Thoracic aorta (tissue), 2 donors: ENCODE measurements at regions not wholly inside any gene's neighbourhood (a gene's known extent, or its start where the extent isn't known, plus 50 kb on each side); places are given as distances from the start of the nearest gene placed in this dataset.

Experiments used
- ATAC-seq: fragments of 150-250 bp; one replicate; pipeline ENCODE4 v1.8.0; 2017; ENCODE audit warnings: low read depth; ENCODE audit not compliant: insufficient number of reproducible peaks, low FRiP score
- DNase-seq: peaks from one replicate; pipeline ENCODE4 v3.0.0-alpha.2; 2020; ENCODE audit warnings: low spot score
- H3K27ac ChIP-seq, 2 donors: fragments of 200-600 bp; sonication (generic); 1 replicate in 1 of 2; 2 replicates in 1 of 2; pipeline ENCODE4 v1.5.1; 2016; ENCODE audit warnings: mild to moderate bottlenecking in 2 of 2, moderate library complexity in 2 of 2
- H3K27me3 ChIP-seq: fragments of 200-600 bp; sonication (generic); replicated peaks from 2 replicates; pipeline ENCODE4 v1.6.0; 2016; ENCODE audit warnings: mild to moderate bottlenecking; ENCODE audit not compliant: insufficient read depth
- H3K36me3 ChIP-seq: fragments of 200-600 bp; sonication (generic); one replicate; pipeline ENCODE4 v1.5.1; 2016
- H3K4me1 ChIP-seq, 2 donors: fragments of 200-600 bp; sonication (generic); 1 replicate in 1 of 2; 2 replicates in 1 of 2; pipeline versions ENCODE4 v1.5.1 to v1.6.0; 2016; ENCODE audit warnings: low read depth in 2 of 2, mild to moderate bottlenecking in 1 of 2; ENCODE audit not compliant: control insufficient read depth in 1 of 2
- H3K4me3 ChIP-seq: fragments of 200-600 bp; sonication (generic); 2 replicates; pipeline ENCODE4 v1.5.1; 2016; ENCODE audit warnings: mild to moderate bottlenecking
- H3K9me3 ChIP-seq: fragments of 200-600 bp; sonication (generic); 2 replicates; pipeline ENCODE4 v1.5.1; 2016
- CTCF ChIP-seq: fragments of 200-600 bp; sonication (generic); IDR thresholded peaks from one replicate; pipeline ENCODE4 v1.5.1; 2019; ENCODE audit warnings: antibody characterized with exemption

DNA sequence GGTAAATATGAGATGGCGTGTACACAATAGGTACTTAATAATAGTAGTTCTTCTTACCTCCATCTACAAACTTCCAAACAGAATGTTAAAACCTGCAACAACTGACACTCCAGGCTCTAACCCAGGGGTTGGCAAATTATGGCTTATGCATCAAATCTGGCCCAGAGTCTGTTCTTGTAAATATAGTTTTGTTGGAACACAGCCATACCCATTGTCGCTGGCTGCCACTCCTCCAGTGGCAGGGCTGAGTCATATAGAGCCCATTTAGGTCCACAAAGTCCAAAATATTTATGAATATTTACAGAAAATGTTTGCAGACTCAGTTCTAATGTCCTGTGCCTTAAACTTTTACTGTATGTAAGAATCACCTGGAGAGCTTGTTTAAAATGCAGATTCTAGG, 69.9 kb upstream of the BTBD3 start:
- ATAC-seq (no peak), DNase-seq (no peak)
- no peaks in the 10 kb centered on the region for H3K27me3 ChIP-seq
- no peaks in the 10 kb centered on the region for H3K4me1 ChIP-seq
- H3K9me3 ChIP-seq, result no peaks in the 10 kb centered on the region
- no peaks in the 10 kb centered on the region for H3K36me3 ChIP-seq
- H3K27ac ChIP-seq, result no peak overlapping the region
- no peak overlapping the region for H3K4me3 ChIP-seq
- TF ChIP-seq CTCF, result no peak

DNA sequence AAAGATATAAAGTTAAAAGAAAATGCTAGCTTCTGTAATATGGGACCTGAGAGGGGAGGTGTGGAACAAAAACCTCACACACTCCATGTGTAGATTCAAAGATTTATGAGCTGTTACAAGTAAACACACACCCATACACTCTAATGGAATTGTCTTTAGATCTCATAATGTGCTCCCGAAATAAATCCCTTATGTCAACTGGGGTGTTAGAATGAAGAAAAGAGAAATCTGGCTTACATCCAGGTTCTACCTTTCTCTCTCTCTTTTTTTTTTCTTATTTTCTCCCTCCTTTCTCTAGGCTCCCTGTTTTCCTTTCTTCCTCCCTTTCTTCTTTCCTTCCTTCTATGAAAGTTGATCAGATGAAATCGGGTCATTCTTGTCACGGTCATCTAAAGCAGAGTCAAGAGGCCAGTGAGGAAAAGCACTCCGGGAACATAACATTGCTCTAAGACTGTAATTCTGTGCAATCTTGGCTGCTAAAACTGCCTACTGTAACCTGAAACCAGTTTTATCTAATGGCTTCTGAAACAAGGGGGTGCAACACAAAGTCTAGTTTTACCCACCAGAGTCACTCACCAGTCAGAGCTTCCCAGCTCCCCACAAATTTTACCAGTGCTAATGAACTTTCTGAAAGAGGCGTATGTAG, 68.3 kb upstream of the BTBD3 start:
- Histone ChIP-seq H3K4me3 (no peak overlapping the region), H3K4me1 (no peaks in the 10 kb centered on the region), H3K36me3 (no peaks in the 10 kb centered on the region), H3K9me3 (no peaks in the 10 kb centered on the region), H3K27me3 (no peaks in the 10 kb centered on the region), H3K27ac (no peak overlapping the region)
- no peak for TF ChIP-seq CTCF
- ATAC-seq (no peak), DNase-seq (no peak)

- Histone ChIP-seq H3K36me3 (no peaks in the 10 kb centered on the region), H3K27ac (no peak overlapping the region), H3K9me3 (no peaks in the 10 kb centered on the region), H3K4me1 (no peaks in the 10 kb centered on the region), H3K27me3 (no peaks in the 10 kb centered on the region), H3K4me3 (no peak overlapping the region)
- no peak for TF ChIP-seq CTCF
- DNase-seq, result no peak
- no peak for ATAC-seq
These were observed 67.6 kb upstream of the BTBD3 start for GRCh38 chr20:11849976-11850670.

DNA sequence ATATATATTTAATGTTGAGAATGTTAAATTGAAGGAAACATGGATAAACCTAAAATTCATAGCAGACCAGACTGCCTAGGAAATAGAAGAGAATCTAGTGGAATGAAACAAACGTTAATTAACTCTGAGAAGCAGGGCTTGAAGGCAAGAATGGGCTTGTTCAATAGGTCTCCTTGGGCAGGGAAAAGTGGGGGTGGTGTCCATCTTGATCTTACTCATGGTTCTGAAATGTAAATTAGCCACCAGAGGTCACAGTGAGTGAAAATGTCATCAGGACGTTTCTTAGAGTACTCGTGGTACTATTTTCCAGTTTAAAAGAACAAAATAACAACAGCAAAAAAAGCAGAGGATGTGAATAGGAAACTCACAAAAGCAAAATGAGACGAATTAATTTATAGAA, 66.8 kb upstream of the BTBD3 start:
- H3K27ac ChIP-seq, result no peak overlapping the region
- no peaks in the 10 kb centered on the region for H3K4me1 ChIP-seq
- TF ChIP-seq CTCF, result no peak
- no peak for ATAC-seq
- H3K27me3 ChIP-seq, result no peaks in the 10 kb centered on the region
- no peak overlapping the region for H3K4me3 ChIP-seq
- DNase-seq, result no peak
- no peaks in the 10 kb centered on the region for H3K9me3 ChIP-seq
- no peaks in the 10 kb centered on the region for H3K36me3 ChIP-seq

GRCh38 chr20:11851646-11852045, 66.0 kb upstream of the BTBD3 start:
- Histone ChIP-seq H3K27me3 (no peaks in the 10 kb centered on the region), H3K4me1 (no peaks in the 10 kb centered on the region), H3K9me3 (no peaks in the 10 kb centered on the region), H3K36me3 (no peaks in the 10 kb centered on the region), H3K27ac (no peak overlapping the region), H3K4me3 (no peak overlapping the region)
- DNase-seq, result no peak
- ATAC-seq, result no peak
- TF ChIP-seq CTCF, result no peak
